ENCODE measurements at regions not wholly inside any gene's neighbourhood (a gene's known extent, or its start where the extent isn't known, plus 50 kb on each side); places are given as distances from the start of the nearest gene placed in this dataset.

- TF ChIP-seq RAD21 (IDR thresholded peaks at IDR 0.05 in 1 of 2, conservative IDR thresholded peaks at IDR 0.05 in 1 of 2; ENCODE audit: low read depth in 2 of 2, low read length in 2 of 2): peak; percentile 64 to 78
- no peak for TF ChIP-seq TAF1 (IDR thresholded peaks at IDR 0.05; ENCODE audit: low read depth, low read length)
- TF ChIP-seq GTF2F1 (IDR thresholded peaks at IDR 0.05; ENCODE audit: borderline replicate concordance, low read depth, low read length): no peak
- no peak for TF ChIP-seq SP2 (IDR thresholded peaks at IDR 0.05; ENCODE audit: low read length)
Observed at GRCh38 chr15:57866149-57866736, 159.7 kb downstream of the POLR2M start (continued).

Measured in H1 (cell line).